ENCODE measurements at regions not wholly inside any gene's neighbourhood (a gene's known extent, or its start where the extent isn't known, plus 50 kb on each side); places are given as distances from the start of the nearest gene placed in this dataset.

- TF ChIP-seq EZH2 (IDR thresholded peaks at IDR 0.05): no peak
- TF ChIP-seq CTCF (IDR thresholded peaks at IDR 0.05): no peak
- TF ChIP-seq EZH2phosphoT487 (IDR thresholded peaks at IDR 0.05): no peak
Measured at GRCh38 chr10:8230902-8231301, 176.4 kb downstream of the GATA3 start.

All from neural progenitor cell (in vitro differentiated cells).